Fibroblast of skin of abdomen (primary cell): ENCODE measurements at regions not wholly inside any gene's neighbourhood (a gene's known extent, or its start where the extent isn't known, plus 50 kb on each side); places are given as distances from the start of the nearest gene placed in this dataset.
"Not testable (repeated sequence)": the region's sequence is repeated elsewhere in the genome, so short reads cannot be mapped to it uniquely, and the experiment has no call there.

Source experiments
- DNase-seq: peaks from one replicate; pipeline ENCODE4 v3.0.0-alpha.2; 2013

DNA sequence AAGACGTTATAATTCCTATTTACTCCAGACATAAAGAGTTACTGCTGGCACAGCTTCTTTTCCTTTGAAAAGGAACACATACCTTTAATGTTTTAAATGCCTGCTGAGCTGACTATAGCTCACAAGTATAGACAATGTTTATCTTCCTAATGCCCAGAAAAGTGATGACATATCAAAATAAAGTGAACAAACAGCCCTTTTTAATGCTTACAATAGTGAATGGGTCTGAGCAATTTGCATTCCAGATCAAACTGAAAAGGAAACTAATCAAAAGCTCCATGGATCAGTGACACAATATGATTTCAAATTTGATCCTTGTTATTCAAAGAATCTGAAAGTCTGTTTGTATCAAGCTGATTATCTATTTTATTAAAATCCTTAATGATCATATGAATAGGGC is 233.6 kb upstream of the SEMA3E start:
- DNase-seq = peak; percentile 13

GRCh38 chr7:83879063-83879462 is 230.1 kb upstream of the SEMA3E start:
- DNase-seq = no peak

GRCh38 chr7:83878614-83879013 is 229.7 kb upstream of the SEMA3E start:
- no peak for DNase-seq

DNA sequence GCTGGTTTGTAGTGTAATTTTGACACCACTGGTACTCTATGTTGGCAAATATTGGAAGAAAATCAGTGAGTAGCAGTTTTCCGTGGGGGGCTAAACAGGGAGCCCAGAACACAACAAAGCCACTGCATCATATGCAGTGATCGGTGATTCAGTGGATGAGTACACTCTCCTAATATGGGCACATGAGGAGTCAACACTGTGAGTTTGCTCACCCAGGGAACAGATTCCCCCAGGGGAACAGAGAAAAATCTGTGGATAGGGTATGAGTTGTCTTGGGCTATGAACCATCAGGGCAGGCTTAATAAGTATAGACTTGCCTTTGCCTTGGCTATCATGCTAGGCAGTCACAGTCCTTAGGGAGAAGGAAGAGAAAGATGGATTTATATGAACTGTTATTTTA is 227.7 kb upstream of the SEMA3E start:
- DNase-seq = peak; percentile 54

DNA sequence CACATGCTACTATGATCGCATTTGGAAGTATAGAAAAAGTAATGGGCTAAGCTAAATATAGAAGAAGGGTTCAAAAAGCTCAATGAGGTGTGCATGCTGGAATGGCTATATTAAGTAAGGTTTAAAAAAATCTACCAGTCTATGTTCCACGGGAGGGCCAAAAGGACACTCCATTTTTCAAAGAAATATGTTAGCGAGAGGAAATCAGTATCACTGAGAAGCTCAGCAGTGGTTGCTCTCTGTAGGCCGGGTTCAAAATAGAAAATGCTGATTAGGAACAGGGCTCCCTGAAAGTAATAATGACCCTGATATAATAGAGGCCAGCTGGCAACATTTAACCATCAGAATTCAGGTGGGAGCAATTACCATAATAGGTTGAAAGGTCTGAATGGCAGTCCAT is 224.5 kb upstream of the SEMA3E start:
- no peak for DNase-seq

DNA sequence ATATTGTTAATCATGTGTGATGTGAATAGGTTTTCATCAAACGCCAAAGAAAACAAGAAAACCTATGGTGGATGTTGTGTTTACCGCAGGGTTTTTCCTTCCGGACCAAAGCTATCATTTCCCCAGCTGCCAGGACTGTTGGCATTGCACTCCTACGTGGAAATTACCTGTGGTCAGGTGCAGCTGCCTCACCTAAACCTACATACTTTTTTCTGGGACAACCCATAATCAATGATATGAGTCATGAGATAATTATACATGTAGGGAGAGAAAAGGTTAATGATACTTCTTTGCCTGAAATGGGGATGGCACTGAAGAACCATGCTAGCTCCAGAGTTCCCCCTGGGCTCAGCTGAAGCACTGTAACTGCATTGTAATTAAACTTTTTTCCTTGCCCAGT is 223.6 kb upstream of the SEMA3E start:
- DNase-seq = no peak

DNA sequence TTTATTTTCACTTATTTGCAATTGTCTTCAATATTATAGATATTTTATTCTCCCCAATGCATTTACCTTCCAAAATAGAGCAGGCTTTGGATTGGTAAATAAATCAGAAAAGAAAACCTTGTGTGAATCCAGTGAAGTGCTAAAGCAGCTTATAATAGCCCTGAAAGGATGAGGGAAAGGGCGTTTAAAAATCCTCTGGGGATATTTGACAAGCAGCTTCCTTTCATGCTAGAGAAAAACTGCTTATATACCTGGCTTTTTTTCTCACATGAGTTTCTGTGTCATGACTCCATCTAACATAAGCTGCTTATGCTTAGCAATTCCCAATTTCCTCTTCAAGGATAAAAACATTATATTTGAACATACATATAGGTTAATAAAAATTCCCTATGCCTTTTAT is 221.6 kb upstream of the SEMA3E start:
- DNase-seq = no peak

GRCh38 chr7:83866582-83866981 is 217.6 kb upstream of the SEMA3E start:
- peak; percentile 30 for DNase-seq

DNA sequence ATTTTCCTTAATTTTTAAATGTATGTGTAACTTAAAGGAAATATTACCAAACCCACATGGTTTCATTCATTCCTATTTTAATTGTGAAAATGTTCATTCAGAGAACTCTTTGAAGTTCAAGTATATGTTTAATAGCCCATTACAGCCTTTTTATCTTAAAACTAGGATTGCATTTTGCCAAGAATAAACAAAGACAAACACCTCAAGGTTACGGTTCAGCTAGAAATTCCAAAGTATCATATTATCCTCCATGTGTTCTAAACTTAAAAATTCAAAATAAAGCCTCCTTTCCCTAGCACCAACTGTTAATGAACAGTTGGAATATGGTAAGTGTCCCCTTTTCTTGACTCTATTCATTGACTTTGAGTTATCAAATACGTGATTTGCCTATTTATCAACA is 215.6 kb upstream of the SEMA3E start:
- DNase-seq = no peak

DNA sequence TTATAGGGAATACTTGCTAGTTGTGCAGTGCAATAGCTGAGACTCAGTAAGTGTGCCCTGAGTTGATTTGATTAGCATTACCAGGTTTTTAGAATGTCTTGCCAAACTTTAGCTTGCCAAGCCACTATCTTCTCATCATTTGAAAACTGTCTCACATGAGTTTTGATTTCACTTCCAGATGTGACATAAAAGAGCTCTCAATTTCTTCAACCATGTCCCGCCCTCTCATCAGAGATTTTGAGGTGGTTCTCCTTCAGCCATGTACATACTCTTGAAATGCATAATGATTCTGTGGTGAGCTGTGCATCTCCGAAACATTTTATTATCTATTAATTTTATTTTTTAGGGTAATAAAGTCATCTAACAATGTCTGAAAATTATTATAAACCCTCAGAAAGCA is 215.0 kb upstream of the SEMA3E start:
- DNase-seq = no peak

- DNase-seq = no peak
These were observed 212.9 kb upstream of the SEMA3E start for GRCh38 chr7:83861876-83862275.

- DNase-seq = no peak
These were observed 210.9 kb upstream of the SEMA3E start for GRCh38 chr7:83859827-83860226.

DNA sequence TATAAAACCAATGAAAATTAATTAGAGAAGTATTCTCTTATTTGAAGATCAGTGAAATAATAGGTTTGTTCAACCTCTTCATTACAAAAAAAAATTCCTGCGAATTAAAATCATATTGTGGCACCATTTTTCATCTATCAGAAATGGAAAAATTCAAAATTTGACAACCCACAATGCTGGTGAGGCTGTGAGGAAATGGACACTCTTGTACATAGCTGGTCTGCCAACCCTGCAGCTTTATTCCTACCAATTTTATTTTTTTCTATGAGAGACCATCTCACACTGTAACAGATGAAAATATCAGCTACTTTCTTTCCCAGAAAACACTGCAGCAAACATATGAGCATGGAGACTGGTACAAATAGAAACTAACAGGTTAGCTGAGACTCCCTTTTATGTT is 208.8 kb upstream of the SEMA3E start:
- DNase-seq = no peak

- DNase-seq = no peak
These were observed 207.2 kb upstream of the SEMA3E start for GRCh38 chr7:83856094-83856493.

- no peak for DNase-seq
These were observed 203.2 kb upstream of the SEMA3E start for GRCh38 chr7:83852136-83852535.

- DNase-seq = no peak
These were observed 202.6 kb upstream of the SEMA3E start for GRCh38 chr7:83851551-83851950.

DNA sequence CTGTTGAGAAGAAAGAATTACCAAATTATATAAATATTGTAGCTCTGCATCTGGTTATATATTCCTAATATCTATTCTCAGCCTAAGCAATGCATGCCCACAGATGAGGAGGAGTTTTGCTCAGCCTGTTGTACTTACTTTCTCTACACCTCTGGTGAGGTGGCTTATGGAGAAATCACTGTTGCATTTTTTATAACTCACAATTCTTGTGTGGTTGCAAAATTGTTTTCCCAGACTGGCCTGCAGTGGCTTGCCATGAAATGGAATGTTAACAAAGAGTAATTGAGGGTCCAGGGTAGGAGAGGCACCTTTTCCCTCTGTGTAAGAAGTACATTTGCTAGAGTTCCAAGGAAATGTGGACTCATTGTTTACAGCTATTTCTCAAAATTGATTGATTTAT is 202.0 kb upstream of the SEMA3E start:
- no peak for DNase-seq

DNA sequence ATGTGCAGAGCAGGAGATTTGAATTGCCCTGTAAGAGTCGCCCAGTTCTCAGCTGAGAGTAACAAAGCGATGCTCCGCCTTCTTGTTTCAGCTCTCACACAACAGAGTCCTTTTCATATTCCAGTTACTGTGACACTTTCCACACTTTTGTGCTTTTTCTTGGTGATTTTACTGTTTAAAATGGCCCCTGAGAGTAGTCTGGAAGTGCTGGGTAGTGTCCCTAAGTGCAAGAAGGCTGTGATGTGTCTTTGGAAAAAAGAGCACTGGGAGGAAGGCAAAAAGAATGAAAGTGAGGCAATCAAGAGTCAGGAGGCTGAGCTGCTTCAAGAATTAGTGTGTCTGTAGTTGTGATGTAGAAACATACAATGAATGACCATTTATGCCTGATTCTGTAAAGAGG is 201.2 kb upstream of the SEMA3E start:
- no peak for DNase-seq

DNA sequence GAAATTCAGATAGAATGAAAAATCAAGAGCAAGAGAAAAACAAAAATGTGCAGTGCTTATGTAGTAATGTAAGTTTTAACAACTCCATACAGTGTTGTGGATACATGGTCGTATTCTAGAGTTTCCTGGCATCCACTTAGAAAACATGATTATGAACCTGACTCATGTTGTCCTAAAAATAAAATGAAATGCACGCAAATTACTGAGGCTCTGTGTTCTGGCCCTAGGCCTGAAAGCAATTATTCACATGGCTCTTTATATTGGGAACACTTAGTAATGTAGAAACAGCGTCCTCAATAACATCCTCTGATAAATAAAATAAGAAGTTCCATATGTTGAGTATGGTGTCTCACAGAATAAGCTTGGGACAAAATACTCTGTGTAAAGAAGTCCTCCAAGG is 200.2 kb upstream of the SEMA3E start:
- peak; percentile 37 for DNase-seq

GRCh38 chr7:83842894-83843293 is 194.0 kb upstream of the SEMA3E start:
- no peak for DNase-seq

DNA sequence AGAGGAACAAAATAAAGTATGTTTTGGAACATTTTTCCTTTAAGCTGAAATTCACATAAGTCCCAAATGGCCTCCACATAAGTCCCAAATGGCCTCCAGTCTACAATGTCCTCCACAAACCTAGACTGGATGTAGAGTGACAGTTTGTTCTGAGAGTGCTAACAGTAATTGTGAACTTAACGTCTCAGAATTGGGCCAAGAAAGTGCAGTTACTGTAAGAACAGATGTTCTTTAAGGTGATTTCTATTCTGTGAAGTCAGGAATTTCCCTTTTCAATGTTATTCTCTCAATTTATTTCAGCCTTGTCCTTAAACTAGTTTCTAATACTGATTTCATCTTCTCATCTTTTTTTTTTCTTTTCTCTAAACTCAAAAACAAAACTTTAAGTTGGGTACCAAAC is 188.7 kb upstream of the SEMA3E start:
- no peak for DNase-seq

GRCh38 chr7:83836028-83836427 is 187.1 kb upstream of the SEMA3E start:
- no peak for DNase-seq

GRCh38 chr7:83835424-83835823 is 186.5 kb upstream of the SEMA3E start:
- DNase-seq = peak; percentile 12

DNA sequence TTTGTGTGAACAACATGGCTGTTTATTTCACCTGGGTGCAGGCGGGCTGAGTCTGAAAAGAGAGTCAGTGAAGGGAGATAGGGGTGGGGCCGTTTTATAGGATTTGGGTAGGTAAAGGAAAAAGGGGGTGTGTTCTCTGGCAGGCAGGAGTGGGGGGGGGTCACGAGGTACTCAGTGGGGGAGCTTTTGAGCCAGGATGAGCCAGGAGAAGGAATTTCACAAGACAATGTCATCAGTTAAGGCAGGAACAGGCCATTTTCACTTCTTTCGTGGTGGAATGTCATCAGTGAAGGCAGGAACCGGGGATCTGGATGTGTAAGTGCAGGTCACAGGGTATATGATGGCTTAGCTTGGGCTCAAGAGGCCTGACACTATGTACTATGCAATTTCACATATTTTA is 184.8 kb upstream of the SEMA3E start:
- not testable (repeated sequence) for DNase-seq

DNA sequence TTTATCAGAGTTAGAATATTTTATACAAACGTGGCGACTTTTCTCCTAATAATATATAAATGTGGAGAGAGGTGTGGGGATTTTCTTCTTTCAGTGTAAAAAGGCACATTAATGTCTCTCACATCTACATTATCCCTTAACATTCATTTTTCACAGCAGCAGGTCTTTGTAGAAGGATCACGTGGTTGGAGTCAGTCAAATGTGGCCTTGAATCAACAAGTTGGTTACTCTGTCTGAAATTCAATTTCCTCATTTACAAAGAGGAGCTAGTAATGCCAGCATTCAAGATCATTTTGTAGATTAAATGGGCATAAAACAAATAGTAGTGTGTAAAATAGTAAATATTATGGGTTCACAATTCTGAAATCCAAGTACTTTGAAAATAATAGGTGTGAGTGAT is 183.1 kb upstream of the SEMA3E start:
- DNase-seq = no peak

- DNase-seq = no peak
These were observed 178.1 kb upstream of the SEMA3E start for GRCh38 chr7:83827036-83827435.
